ENCODE measurements at regions not wholly inside any gene's neighbourhood (a gene's known extent, or its start where the extent isn't known, plus 50 kb on each side); places are given as distances from the start of the nearest gene placed in this dataset.

- DNase-seq (ENCODE audit: low spot score in 2 of 2) = no peak
- H3K36me3 ChIP-seq = no peaks in the 10 kb centered on the region
- no peak for TF ChIP-seq EP300 (IDR thresholded peaks at IDR 0.05)
- TF ChIP-seq CTCF (IDR thresholded peaks at IDR 0.05) = no peak
- no peak for TF ChIP-seq POLR2A (IDR thresholded peaks at IDR 0.05)
- H3K4me1 ChIP-seq = no peaks in the 10 kb centered on the region
- no peak overlapping the region for H3K4me3 ChIP-seq
- H3K27me3 ChIP-seq = no peaks in the 10 kb centered on the region
- peaks cover 0 to 1% (median 0%) of the 10 kb centered on the region in 4 donors for H3K9me3 ChIP-seq
- 69 to 80% methylated on average over 2 of the region's 2 CpGs for WGBS, 2 donors
- no peak overlapping the region for H3K27ac ChIP-seq
Observed at GRCh38 chr1:193932979-193933378, 746.6 kb upstream of the B3GALT2 start.

- H3K27me3 ChIP-seq = no peaks in the 10 kb centered on the region
- TF ChIP-seq CTCF (IDR thresholded peaks at IDR 0.05) (no peak), EP300 (IDR thresholded peaks at IDR 0.05) (no peak), POLR2A (IDR thresholded peaks at IDR 0.05) (no peak)
- H3K36me3 ChIP-seq = no peaks in the 10 kb centered on the region
- no peaks in the 10 kb centered on the region for H3K4me1 ChIP-seq
- no peak overlapping the region for H3K4me3 ChIP-seq
- DNase-seq (ENCODE audit: low spot score in 2 of 2) = no peak
- H3K27ac ChIP-seq = no peak overlapping the region
- 94 to 95% methylated on average over 8 of the region's 8 CpGs for WGBS, 2 donors
- H3K9me3 ChIP-seq = peaks cover 0 to 14% (median 0%) of the 10 kb centered on the region in 4 donors
Observed at GRCh38 chr1:193931356-193931755, 744.9 kb upstream of the B3GALT2 start.

GRCh38 chr1:193929374-193930033 is 743.1 kb upstream of the B3GALT2 start:
- H3K9me3 ChIP-seq = peaks cover 0 to 14% (median 0%) of the 10 kb centered on the region in 4 donors
- H3K27ac ChIP-seq = no peak overlapping the region
- no peaks in the 10 kb centered on the region for H3K27me3 ChIP-seq
- no peaks in the 10 kb centered on the region for H3K36me3 ChIP-seq
- no peak for DNase-seq (ENCODE audit: low spot score in 2 of 2)
- WGBS, 2 donors = 67 to 71% methylated on average over 4 of the region's 4 CpGs
- TF ChIP-seq EP300 (IDR thresholded peaks at IDR 0.05) (no peak), CTCF (IDR thresholded peaks at IDR 0.05) (no peak), POLR2A (IDR thresholded peaks at IDR 0.05) (no peak)
- H3K4me1 ChIP-seq = no peaks in the 10 kb centered on the region
- H3K4me3 ChIP-seq = no peak overlapping the region

- Histone ChIP-seq H3K27me3 (no peaks in the 10 kb centered on the region), H3K4me3 (no peak overlapping the region), H3K27ac (no peak overlapping the region), H3K9me3 (peaks cover 0 to 14% (median 0%) of the 10 kb centered on the region in 4 donors), H3K4me1 (no peaks in the 10 kb centered on the region), H3K36me3 (no peaks in the 10 kb centered on the region)
- 51 to 55% methylated on average over 4 of the region's 4 CpGs for WGBS, 2 donors
- no peak for DNase-seq (ENCODE audit: low spot score in 2 of 2)
- TF ChIP-seq EP300 (IDR thresholded peaks at IDR 0.05) (no peak), CTCF (IDR thresholded peaks at IDR 0.05) (no peak), POLR2A (IDR thresholded peaks at IDR 0.05) (no peak)
Observed at GRCh38 chr1:193927550-193927949, 741.1 kb upstream of the B3GALT2 start.

GRCh38 chr1:193926956-193927355 is 740.5 kb upstream of the B3GALT2 start:
- H3K27me3 ChIP-seq = no peaks in the 10 kb centered on the region
- TF ChIP-seq CTCF (IDR thresholded peaks at IDR 0.05) (no peak), POLR2A (IDR thresholded peaks at IDR 0.05) (no peak), EP300 (IDR thresholded peaks at IDR 0.05) (no peak)
- H3K9me3 ChIP-seq = peaks cover 0 to 14% (median 0%) of the 10 kb centered on the region in 4 donors
- H3K4me1 ChIP-seq = no peaks in the 10 kb centered on the region
- no peaks in the 10 kb centered on the region for H3K36me3 ChIP-seq
- H3K27ac ChIP-seq = no peak overlapping the region
- DNase-seq (ENCODE audit: low spot score in 2 of 2) = no peak
- WGBS, 2 donors = 84 to 94% methylated on average over 7 of the region's 7 CpGs
- no peak overlapping the region for H3K4me3 ChIP-seq
